Mesendoderm (in vitro differentiated cells): ENCODE measurements at regions not wholly inside any gene's neighbourhood (a gene's known extent, or its start where the extent isn't known, plus 50 kb on each side); places are given as distances from the start of the nearest gene placed in this dataset.
A peak's percentile ranks its signal among the peaks of the same experiment; 100 is the strongest.

Experiments
- DNase-seq: peaks from one replicate; pipeline ENCODE4 v3.0.0; 2013
- H2AK5ac ChIP-seq: 2 replicates; pipeline ENCODE4 v1.6.1; 2013; ENCODE audit warnings: low read length, inconsistent platforms
- H2BK120ac ChIP-seq: 2 replicates; pipeline ENCODE4 v1.6.1; 2013; ENCODE audit warnings: low read depth, mild to moderate bottlenecking, low read length, moderate library complexity, mixed read lengths
- H2BK15ac ChIP-seq: replicated peaks from 2 replicates; pipeline ENCODE4 v1.6.1; 2013; ENCODE audit warnings: low read depth, mild to moderate bottlenecking, moderate library complexity
- H2BK5ac ChIP-seq: 2 replicates; pipeline ENCODE4 v1.6.1; 2013; ENCODE audit warnings: low read length, inconsistent platforms
- H3K18ac ChIP-seq: 2 replicates; pipeline ENCODE4 v1.6.1; 2013; ENCODE audit warnings: mild to moderate bottlenecking, low read length, mixed read lengths
- H3K23ac ChIP-seq: one replicate; pipeline ENCODE4 v1.6.1; 2013; ENCODE audit warnings: low read length
- H3K27ac ChIP-seq: 2 replicates; pipeline ENCODE4 v1.5.1; 2013; ENCODE audit warnings: low read depth, mild to moderate bottlenecking, inconsistent platforms, low read length, moderate library complexity
- H3K27me3 ChIP-seq: 2 replicates; pipeline ENCODE4 v1.6.1; 2013; ENCODE audit warnings: low read length, control low read depth, mild to moderate bottlenecking, inconsistent platforms; ENCODE audit not compliant: insufficient read depth, poor library complexity
- H3K36me3 ChIP-seq: 2 replicates; pipeline ENCODE4 v1.6.1; 2013; ENCODE audit warnings: low read length, inconsistent platforms; ENCODE audit not compliant: control insufficient read depth, insufficient read depth
- H3K4ac ChIP-seq: one replicate; pipeline ENCODE4 v1.6.1; 2013; ENCODE audit warnings: low read depth, mild to moderate bottlenecking, low read length, moderate library complexity
- H3K4me1 ChIP-seq: 2 replicates; pipeline ENCODE4 v1.6.1; 2013; ENCODE audit warnings: low read depth, low read length, inconsistent platforms; ENCODE audit not compliant: control insufficient read depth
- H3K4me2 ChIP-seq: 2 replicates; pipeline ENCODE4 v1.6.1; 2013; ENCODE audit warnings: low read length
- H3K4me3 ChIP-seq: 2 replicates; pipeline ENCODE4 v1.5.1; 2013; ENCODE audit warnings: mild to moderate bottlenecking, low read length
- H3K56ac ChIP-seq: one replicate; pipeline ENCODE4 v1.6.1; 2013; ENCODE audit warnings: low read length
- H3K79me1 ChIP-seq: 2 replicates; pipeline ENCODE4 v1.6.1; 2013; ENCODE audit warnings: low read length, inconsistent platforms
- H3K79me2 ChIP-seq: 2 replicates; pipeline ENCODE4 v1.6.1; 2013; ENCODE audit warnings: mild to moderate bottlenecking, low read length; ENCODE audit not compliant: control insufficient read depth, insufficient read depth
- H3K9ac ChIP-seq: 2 replicates; pipeline ENCODE4 v1.6.1; 2013; ENCODE audit warnings: low read length, inconsistent platforms
- H4K5ac ChIP-seq: one replicate; pipeline ENCODE4 v1.6.1; 2013; ENCODE audit warnings: low read length
- H4K8ac ChIP-seq: one replicate; pipeline ENCODE4 v1.6.1; 2013; ENCODE audit warnings: low read depth, mild to moderate bottlenecking, control low read depth, low read length, moderate library complexity
- WGBS: extraction: QIAGEN DNeasy Blood & Tissue Kit; methylation state at CpG from one replicate; pipeline ENCODE4 v1.1.7; 2013; ENCODE audit warnings: low lambda C conversion rate, missing lambda C conversion rate; ENCODE audit not compliant: insufficient coverage; ENCODE audit errors: extremely low coverage; 5-methylcytosine and 5-hydroxymethylcytosine counted together

GRCh38 chr5:145502906-145503305 lies 332.2 kb downstream of the PRELID2 start:
- Histone ChIP-seq H3K27ac (no peak overlapping the region), H2BK120ac (no peak overlapping the region), H3K36me3 (no peaks in the 10 kb centered on the region), H3K18ac (no peak overlapping the region), H2BK15ac (no peak overlapping the region), H3K79me1 (no peaks in the 10 kb centered on the region), H4K8ac (no peak overlapping the region), H3K27me3 (no peaks in the 10 kb centered on the region), H3K9ac (no peak overlapping the region), H3K23ac (no peak overlapping the region), H3K4ac (no peak overlapping the region), H2BK5ac (no peak overlapping the region), H3K4me1 (no peaks in the 10 kb centered on the region), H2AK5ac (no peak overlapping the region), H3K4me3 (no peak overlapping the region), H3K79me2 (no peaks in the 10 kb centered on the region), H3K4me2 (no peak overlapping the region), H3K56ac (no peak overlapping the region), H4K5ac (no peak overlapping the region)
- no CpG with 5 or more reads among the region's 1 CpG for WGBS
- no peak for DNase-seq

GRCh38 chr5:145500710-145501109 lies 334.4 kb downstream of the PRELID2 start:
- H3K56ac ChIP-seq = no peak overlapping the region
- H3K79me2 ChIP-seq = no peaks in the 10 kb centered on the region
- no peak overlapping the region for H2AK5ac ChIP-seq
- no peaks in the 10 kb centered on the region for H3K36me3 ChIP-seq
- H3K4me1 ChIP-seq = no peaks in the 10 kb centered on the region
- H3K27ac ChIP-seq = no peak overlapping the region
- no peak overlapping the region for H2BK5ac ChIP-seq
- H4K8ac ChIP-seq = no peak overlapping the region
- H3K27me3 ChIP-seq = no peaks in the 10 kb centered on the region
- no peak for DNase-seq
- H3K4me3 ChIP-seq = no peak overlapping the region
- H4K5ac ChIP-seq = no peak overlapping the region
- no CpG with 5 or more reads among the region's 4 CpGs for WGBS
- H3K18ac ChIP-seq = no peak overlapping the region
- H3K79me1 ChIP-seq = no peaks in the 10 kb centered on the region
- no peak overlapping the region for H3K9ac ChIP-seq
- H2BK120ac ChIP-seq = no peak overlapping the region
- no peak overlapping the region for H3K4me2 ChIP-seq
- H3K23ac ChIP-seq = no peak overlapping the region
- no peak overlapping the region for H3K4ac ChIP-seq
- no peak overlapping the region for H2BK15ac ChIP-seq

- no peak overlapping the region for H3K9ac ChIP-seq
- no peak overlapping the region for H3K4me3 ChIP-seq
- DNase-seq = peak; percentile 26
- H4K8ac ChIP-seq = no peak overlapping the region
- no peaks in the 10 kb centered on the region for H3K27me3 ChIP-seq
- H2BK5ac ChIP-seq = no peak overlapping the region
- H2BK120ac ChIP-seq = no peak overlapping the region
- no CpG with 5 or more reads among the region's 4 CpGs for WGBS
- H3K4me1 ChIP-seq = no peaks in the 10 kb centered on the region
- no peak overlapping the region for H3K23ac ChIP-seq
- H3K79me1 ChIP-seq = no peaks in the 10 kb centered on the region
- H2AK5ac ChIP-seq = no peak overlapping the region
- H4K5ac ChIP-seq = no peak overlapping the region
- no peak overlapping the region for H3K27ac ChIP-seq
- H3K4me2 ChIP-seq = no peak overlapping the region
- no peak overlapping the region for H3K4ac ChIP-seq
- H3K79me2 ChIP-seq = no peaks in the 10 kb centered on the region
- H3K36me3 ChIP-seq = no peaks in the 10 kb centered on the region
- H2BK15ac ChIP-seq = no peak overlapping the region
- no peak overlapping the region for H3K56ac ChIP-seq
- no peak overlapping the region for H3K18ac ChIP-seq
These were observed 335.7 kb downstream of the PRELID2 start for GRCh38 chr5:145499483-145499882.

- no CpG with 5 or more reads among the region's 3 CpGs for WGBS
- Histone ChIP-seq H3K36me3 (no peaks in the 10 kb centered on the region), H3K4me1 (no peaks in the 10 kb centered on the region), H3K27ac (no peak overlapping the region), H3K4ac (no peak overlapping the region), H3K4me3 (no peak overlapping the region), H3K18ac (no peak overlapping the region), H2BK5ac (no peak overlapping the region), H2BK120ac (no peak overlapping the region), H3K79me1 (no peaks in the 10 kb centered on the region), H3K23ac (no peak overlapping the region), H3K9ac (no peak overlapping the region), H3K27me3 (no peaks in the 10 kb centered on the region), H3K4me2 (no peak overlapping the region), H3K56ac (no peak overlapping the region), H4K8ac (no peak overlapping the region), H4K5ac (no peak overlapping the region), H3K79me2 (no peaks in the 10 kb centered on the region), H2BK15ac (no peak overlapping the region), H2AK5ac (no peak overlapping the region)
- no peak for DNase-seq
These were observed 338.1 kb downstream of the PRELID2 start for GRCh38 chr5:145497052-145497451.

- no peak overlapping the region for H3K18ac ChIP-seq
- no peak overlapping the region for H3K27ac ChIP-seq
- no peak overlapping the region for H4K5ac ChIP-seq
- no peaks in the 10 kb centered on the region for H3K36me3 ChIP-seq
- H3K4me1 ChIP-seq = no peaks in the 10 kb centered on the region
- no peaks in the 10 kb centered on the region for H3K79me2 ChIP-seq
- peak; percentile 61 for DNase-seq
- WGBS = no CpG with 5 or more reads among the region's 2 CpGs
- H4K8ac ChIP-seq = no peak overlapping the region
- no peak overlapping the region for H2AK5ac ChIP-seq
- H3K79me1 ChIP-seq = no peaks in the 10 kb centered on the region
- no peak overlapping the region for H3K9ac ChIP-seq
- no peak overlapping the region for H3K56ac ChIP-seq
- no peak overlapping the region for H3K23ac ChIP-seq
- H3K4me3 ChIP-seq = no peak overlapping the region
- no peak overlapping the region for H3K4me2 ChIP-seq
- no peak overlapping the region for H2BK15ac ChIP-seq
- H2BK5ac ChIP-seq = no peak overlapping the region
- no peak overlapping the region for H3K4ac ChIP-seq
- H3K27me3 ChIP-seq = no peaks in the 10 kb centered on the region
- no peak overlapping the region for H2BK120ac ChIP-seq
These were observed 339.4 kb downstream of the PRELID2 start for GRCh38 chr5:145495741-145496140.

- H3K56ac ChIP-seq = no peak overlapping the region
- no peaks in the 10 kb centered on the region for H3K79me2 ChIP-seq
- no peak overlapping the region for H3K23ac ChIP-seq
- no peak overlapping the region for H3K27ac ChIP-seq
- H3K36me3 ChIP-seq = no peaks in the 10 kb centered on the region
- DNase-seq = no peak
- no peak overlapping the region for H4K8ac ChIP-seq
- H3K9ac ChIP-seq = no peak overlapping the region
- H3K18ac ChIP-seq = no peak overlapping the region
- no peaks in the 10 kb centered on the region for H3K79me1 ChIP-seq
- H3K4me1 ChIP-seq = no peaks in the 10 kb centered on the region
- no peaks in the 10 kb centered on the region for H3K27me3 ChIP-seq
- no peak overlapping the region for H3K4me3 ChIP-seq
- H2BK5ac ChIP-seq = no peak overlapping the region
- H2AK5ac ChIP-seq = no peak overlapping the region
- no CpG with 5 or more reads among the region's 1 CpG for WGBS
- H2BK15ac ChIP-seq = no peak overlapping the region
- H3K4me2 ChIP-seq = no peak overlapping the region
- no peak overlapping the region for H4K5ac ChIP-seq
- H2BK120ac ChIP-seq = no peak overlapping the region
- no peak overlapping the region for H3K4ac ChIP-seq
These were observed 339.9 kb downstream of the PRELID2 start for GRCh38 chr5:145495196-145495595.
